C4-2B (cell line): ENCODE measurements at regions not wholly inside any gene's neighbourhood (a gene's known extent, or its start where the extent isn't known, plus 50 kb on each side); places are given as distances from the start of the nearest gene placed in this dataset.

Experiments
- CTCF ChIP-seq: fragments of 450-650 bp; conservative IDR thresholded peaks from 2 replicates; pipeline ENCODE4 v1.5.1; 2017; ENCODE audit warnings: mild to moderate bottlenecking
- ZFX ChIP-seq: fragments of 450-650 bp; IDR thresholded peaks from 2 replicates; pipeline ENCODE4 v1.6.1; 2017

- peak; percentile 71 for TF ChIP-seq CTCF
- no peak for TF ChIP-seq ZFX
Observed at GRCh38 chr14:54025661-54026060, 69.0 kb upstream of the BMP4 start.
